HepG2 (cell line): ENCODE measurements at regions not wholly inside any gene's neighbourhood (a gene's known extent, or its start where the extent isn't known, plus 50 kb on each side); places are given as distances from the start of the nearest gene placed in this dataset.

Source experiments
- ATAC-seq: fragments of 200-7000 bp; cut with Tn5 transposase; 3 replicates; pipeline ENCODE4 v1.9.1; 2020; ENCODE audit warnings: mild to moderate bottlenecking, moderate library complexity
- BruUV-seq: library from RNA; stranded (reverse); fragments of 400-500 nt; replicated peaks from 2 replicates; lab custom pipeline; 2021; lab: Mats Ljungman, UMichigan
- CTCF ChIA-PET: fragments of 300-600 bp; formaldehyde crosslinking; extraction: SDS; loops from one replicate; lab custom pipeline; 2021; ENCODE audit warnings: low total read pairs, inconsistent platforms, low intra/inter-chr PET ratio; lab: Yijun Ruan, JAX
- POLR2A ChIA-PET: fragments of 350-600 bp; sonication (Branson Sonifier 250); formaldehyde crosslinking; loops from one replicate; lab custom pipeline; 2020; ENCODE audit warnings: antibody characterized with exemption, inconsistent platforms; lab: Yijun Ruan, JAX
- DNase-seq: peaks from one replicate; pipeline ENCODE4 v3.0.0-alpha.2; 2015; ENCODE audit warnings: low spot score
- FAIRE-seq: peaks from 3 replicates; lab custom pipeline; 2011; peaks lifted over from hg19 to GRCh38; lab: Jason Lieb, UNC
- H2AFZ ChIP-seq: one replicate; pipeline ENCODE4 v1.6.1; 2011; ENCODE audit warnings: low read length, inconsistent platforms
- H3K27ac ChIP-seq: fragments of 300-600 bp; 3 replicates; pipeline ENCODE4 v1.8.0; 2011; ENCODE audit warnings: mixed run types, mild to moderate bottlenecking, mixed read lengths, low read length, inconsistent platforms; ENCODE audit not compliant: insufficient read depth; ENCODE audit errors: extremely low read length
- H3K27me3 ChIP-seq, 2 experiments: fragments of 200-600 bp in 1 of 2; 2 replicates in 1 of 2; 3 replicates in 1 of 2; pipeline versions ENCODE4 v1.6.0 to v1.8.0; 2011; ENCODE audit warnings: low read length in 2 of 2, mild to moderate bottlenecking in 2 of 2, moderate library complexity in 2 of 2, inconsistent platforms in 1 of 2; ENCODE audit not compliant: insufficient read depth in 2 of 2, control insufficient read depth in 1 of 2
- H3K36me3 ChIP-seq, 2 experiments: fragments of 200-600 bp in 1 of 2; replicated peaks in 1 of 2; 2 replicates in 1 of 2; 3 replicates in 1 of 2; pipeline versions ENCODE4 v1.5.1 to v1.8.0; 2011; ENCODE audit warnings: low read length in 2 of 2, inconsistent platforms in 1 of 2; ENCODE audit not compliant: insufficient read depth in 2 of 2, control insufficient read depth in 1 of 2
- H3K4me1 ChIP-seq: 2 replicates; pipeline ENCODE4 v1.5.1; 2012; ENCODE audit warnings: low read length, inconsistent platforms; ENCODE audit not compliant: insufficient read depth
- H3K4me2 ChIP-seq: 2 replicates; pipeline ENCODE4 v1.6.0; 2011; ENCODE audit warnings: low read depth, low read length, inconsistent platforms
- H3K4me3 ChIP-seq, 3 experiments: fragments of 200-600 bp in 1 of 3; sonication (generic), shearing (Covaris generic) in 1 of 3; replicated peaks in 1 of 3; 2 replicates each; pipeline ENCODE4 v1.5.1; 2011 to 2016; ENCODE audit warnings: low read length in 3 of 3, inconsistent platforms in 2 of 3, low read depth in 2 of 3, mild to moderate bottlenecking in 2 of 3, control low read depth in 1 of 3, mixed read lengths in 1 of 3; ENCODE audit not compliant: insufficient read depth in 1 of 3
- H3K79me2 ChIP-seq: one replicate; pipeline ENCODE4 v1.6.1; 2011; ENCODE audit warnings: low read length, inconsistent platforms; ENCODE audit not compliant: insufficient read depth
- H3K9ac ChIP-seq: 2 replicates; pipeline ENCODE4 v1.6.0; 2011; ENCODE audit warnings: mild to moderate bottlenecking, low read depth, low read length, inconsistent platforms; ENCODE audit not compliant: insufficient read depth
- H3K9me3 ChIP-seq: 2 replicates; pipeline ENCODE4 v1.5.1; 2012; ENCODE audit warnings: mild to moderate bottlenecking, low read length
- H4K20me1 ChIP-seq: 2 replicates; pipeline ENCODE4 v1.6.0; 2011; ENCODE audit warnings: inconsistent platforms, mild to moderate bottlenecking, low read length, moderate library complexity; ENCODE audit not compliant: insufficient read depth
- DBP ChIP-seq: sonication (generic); formaldehyde crosslinking; IDR thresholded peaks from 2 replicates; pipeline ENCODE4 v1.4.0; 2020; ENCODE audit warnings: missing genetic modification reagents; ENCODE audit errors: not compliant biosample characterization
- E2F1 ChIP-seq: sonication (generic); formaldehyde crosslinking; IDR thresholded peaks from 2 replicates; pipeline ENCODE4 v1.5.0; 2020; ENCODE audit warnings: missing genetic modification reagents
- FLYWCH1 ChIP-seq: sonication (generic); formaldehyde crosslinking; IDR thresholded peaks from 2 replicates; pipeline ENCODE4 v1.8.1; 2023; ENCODE audit warnings: mild to moderate bottlenecking, missing genetic modification reagents
- FOXC1 ChIP-seq: sonication (generic); formaldehyde crosslinking; IDR thresholded peaks from 2 replicates; pipeline ENCODE4 v1.8.0; 2022; ENCODE audit warnings: mild to moderate bottlenecking, missing genetic modification reagents, borderline replicate concordance
- GRHL1 ChIP-seq: sonication (generic); formaldehyde crosslinking; conservative IDR thresholded peaks from 2 replicates; pipeline ENCODE4 v1.8.0; 2022; ENCODE audit warnings: missing genetic modification reagents
- MED13 ChIP-seq: sonication (generic); formaldehyde crosslinking; IDR thresholded peaks from 2 replicates; pipeline ENCODE4 v1.5.0; 2020; ENCODE audit warnings: missing genetic modification reagents
- MED8 ChIP-seq: sonication (generic); formaldehyde crosslinking; IDR thresholded peaks from 2 replicates; pipeline ENCODE4 v1.8.1; 2023; ENCODE audit warnings: mild to moderate bottlenecking, missing genetic modification reagents; ENCODE audit not compliant: insufficient replicate concordance
- MTF1 ChIP-seq: sonication (generic); formaldehyde crosslinking; IDR thresholded peaks from 2 replicates; pipeline ENCODE4 v1.5.0; 2020; ENCODE audit warnings: missing genetic modification reagents
- SAFB2 ChIP-seq: sonication (generic); formaldehyde crosslinking; IDR thresholded peaks from 2 replicates; pipeline ENCODE4 v1.5.1; 2020; ENCODE audit warnings: missing genetic modification reagents, low read depth, mild to moderate bottlenecking, borderline replicate concordance
- ZNF343 ChIP-seq: sonication (generic); formaldehyde crosslinking; IDR thresholded peaks from 2 replicates; pipeline ENCODE4 v1.4.0; 2020; ENCODE audit warnings: mild to moderate bottlenecking, missing genetic modification reagents
- ZNF484 ChIP-seq: sonication (generic); formaldehyde crosslinking; IDR thresholded peaks from 2 replicates; pipeline ENCODE4 v1.5.1; 2020; ENCODE audit warnings: mild to moderate bottlenecking, low read depth, missing genetic modification reagents, borderline replicate concordance
- ZNF513 ChIP-seq: sonication (generic); formaldehyde crosslinking; conservative IDR thresholded peaks from 2 replicates; pipeline ENCODE4 v1.5.0; 2020; ENCODE audit warnings: missing genetic modification reagents
- ZNF564 ChIP-seq: sonication (generic); formaldehyde crosslinking; IDR thresholded peaks from 2 replicates; pipeline ENCODE4 v1.8.1; 2023; ENCODE audit warnings: mild to moderate bottlenecking, missing genetic modification reagents
- ZNF598 ChIP-seq: sonication (generic); formaldehyde crosslinking; IDR thresholded peaks from 2 replicates; pipeline ENCODE4 v1.5.1; 2020; ENCODE audit warnings: mild to moderate bottlenecking, missing genetic modification reagents, borderline replicate concordance
- ZNF644 ChIP-seq: IDR thresholded peaks from 2 replicates; pipeline ENCODE4 v1.6.1; 2016; ENCODE audit warnings: low read depth
- ZNF746 ChIP-seq: sonication (generic); formaldehyde crosslinking; IDR thresholded peaks from 2 replicates; pipeline ENCODE4 v1.8.0; 2022; ENCODE audit warnings: mild to moderate bottlenecking, missing genetic modification reagents
- ZNF878 ChIP-seq: sonication (generic); formaldehyde crosslinking; IDR thresholded peaks from 2 replicates; pipeline ENCODE4 v1.8.1; 2023; ENCODE audit warnings: mild to moderate bottlenecking, missing genetic modification reagents, moderate library complexity
- ZNF883 ChIP-seq: sonication (generic); formaldehyde crosslinking; IDR thresholded peaks from 2 replicates; pipeline ENCODE4 v1.5.1; 2020; ENCODE audit warnings: mild to moderate bottlenecking, missing genetic modification reagents; ENCODE audit errors: not compliant biosample characterization
- WGBS: methylation state at CpG from one replicate; pipeline ENCODE4 v1.1.6; 2017; ENCODE audit warnings: low lambda C conversion rate; 5-methylcytosine and 5-hydroxymethylcytosine counted together
- in situ Hi-C: cut with HindIII; loops from 2 replicates; pipeline ENCODE4 v1.10.0; 2017; ENCODE audit warnings: low pct_unique_long_range_greater_than_20kb; ENCODE audit not compliant: extremely low pct_ligation_motif_present
- intact Hi-C: fragments of 100-400 bp; cut with micrococcal nuclease; formaldehyde crosslinking; loops from one replicate; pipeline ENCODE4 v1.10.0; 2022; ENCODE audit not compliant: unreplicated experiment

- H3K36me3 ChIP-seq: no peaks in the 10 kb centered on the region
- BruUV-seq: no TSS peak
- H3K27me3 ChIP-seq: peaks cover 0 to 10% of the 10 kb centered on the region in 2 experiments; a peak in 4 of 5 replicates
- no peak overlapping the region for H3K4me3 ChIP-seq
- DNase-seq: no peak
- H3K27ac ChIP-seq: no peak overlapping the region
- no peak overlapping the region for H3K9ac ChIP-seq
- no peaks in the 10 kb centered on the region for H3K4me1 ChIP-seq
- ATAC-seq: no peak
- WGBS: 29% methylated on average over 6 of the region's 6 CpGs
- CTCF ChIA-PET: no interaction called here
- TF ChIP-seq E2F1 (CRISPR knock-in tag): no peak
- no peak for TF ChIP-seq MTF1
- no peak for TF ChIP-seq ZNF878
- TF ChIP-seq ZNF644 (CRISPR knock-in tag): no peak
- no peak for TF ChIP-seq ZNF343
- no peak for TF ChIP-seq ZNF746
- TF ChIP-seq ZNF484 (CRISPR knock-in tag): no peak
- no peak for TF ChIP-seq ZNF598 (CRISPR knock-in tag)
- no peak for TF ChIP-seq ZNF883 (CRISPR knock-in tag)
- no peak for TF ChIP-seq FOXC1
- TF ChIP-seq MED13 (CRISPR knock-in tag): no peak
- no peak for TF ChIP-seq ZNF513 (CRISPR knock-in tag)
- TF ChIP-seq GRHL1: no peak
- TF ChIP-seq SAFB2 (CRISPR knock-in tag): no peak
- no peak for TF ChIP-seq ZNF564 (CRISPR knock-in tag)
- TF ChIP-seq FLYWCH1 (CRISPR knock-in tag): no peak
- no peak for TF ChIP-seq MED8 (CRISPR knock-in tag)
- TF ChIP-seq DBP: no peak
- TF ChIP-seq, all 625 proteins: peak for 0
- in situ Hi-C loops (no loop called here), intact Hi-C loops (no loop called here)
- POLR2A ChIA-PET: no interaction called here
- Histone ChIP-seq H3K4me2 (no peak overlapping the region), H2AFZ (no peak overlapping the region), H3K9me3 (no peaks in the 10 kb centered on the region), H3K79me2 (no peaks in the 10 kb centered on the region), H4K20me1 (no peaks in the 10 kb centered on the region)
- FAIRE-seq: no peak
Observed at GRCh38 chr10:78348411-78349164, 314.9 kb downstream of the RPS24 start.
